Colon (tissue), 2 donors: ENCODE measurements at regions not wholly inside any gene's neighbourhood (a gene's known extent, or its start where the extent isn't known, plus 50 kb on each side); places are given as distances from the start of the nearest gene placed in this dataset.
"Not testable (repeated sequence)": the region's sequence is repeated elsewhere in the genome, so short reads cannot be mapped to it uniquely, and the experiment has no call there.

Experiments used
- FAIRE-seq: peaks from 2 replicates; lab custom pipeline; 2012; peaks lifted over from hg19 to GRCh38; lab: Jason Lieb, UNC
- donor health status: control.
- donor health status: control.

GRCh38 chr13:99075268-99076191 lies 97.7 kb upstream of the DOCK9 start:
- FAIRE-seq = no peak

GRCh38 chr13:99078017-99078771 lies 100.3 kb upstream of the DOCK9 start:
- no peak for FAIRE-seq

- no peak for FAIRE-seq
These were observed 102.3 kb upstream of the DOCK9 start for GRCh38 chr13:99080131-99080530.

- no peak for FAIRE-seq
These were observed 106.1 kb upstream of the DOCK9 start for GRCh38 chr13:99083981-99084380.

GRCh38 chr13:99085139-99085807 lies 107.4 kb upstream of the DOCK9 start:
- FAIRE-seq = no peak

- FAIRE-seq = no peak
These were observed 108.0 kb upstream of the DOCK9 start for GRCh38 chr13:99085808-99086266.

- no peak for FAIRE-seq
These were observed 108.6 kb upstream of the DOCK9 start for GRCh38 chr13:99086267-99087097.

GRCh38 chr13:99087098-99087953 lies 109.5 kb upstream of the DOCK9 start:
- no peak for FAIRE-seq

- FAIRE-seq = no peak
These were observed 110.2 kb upstream of the DOCK9 start for GRCh38 chr13:99087954-99088491.

- no peak for FAIRE-seq
These were observed 106.7 kb upstream of the UBAC2 start for GRCh38 chr13:99093997-99094396.

GRCh38 chr13:99101831-99102230 lies 98.8 kb upstream of the UBAC2 start:
- not testable (repeated sequence) for FAIRE-seq

- FAIRE-seq = no peak
These were observed 97.1 kb upstream of the UBAC2 start for GRCh38 chr13:99103536-99103935.

- FAIRE-seq = no peak
These were observed 96.3 kb upstream of the UBAC2 start for GRCh38 chr13:99104396-99104795.

- FAIRE-seq = no peak
These were observed 95.5 kb upstream of the UBAC2 start for GRCh38 chr13:99105160-99105559.

GRCh38 chr13:99113351-99113750 lies 87.3 kb upstream of the UBAC2 start:
- no peak for FAIRE-seq

GRCh38 chr13:99118179-99118578 lies 82.5 kb upstream of the UBAC2 start:
- FAIRE-seq = no peak

GRCh38 chr13:99119656-99120055 lies 81.0 kb upstream of the UBAC2 start:
- FAIRE-seq = no peak

- no peak for FAIRE-seq
These were observed 79.9 kb upstream of the UBAC2 start for GRCh38 chr13:99120751-99121150.

GRCh38 chr13:99122171-99122570 lies 78.5 kb upstream of the UBAC2 start:
- no peak for FAIRE-seq
